ENCODE measurements at regions not wholly inside any gene's neighbourhood (a gene's known extent, or its start where the extent isn't known, plus 50 kb on each side); places are given as distances from the start of the nearest gene placed in this dataset.
A peak's percentile ranks its signal among the peaks of the same experiment; 100 is the strongest.
"Not testable (repeated sequence)": the region's sequence is repeated elsewhere in the genome, so short reads cannot be mapped to it uniquely, and the experiment has no call there.

- DNase-seq (ENCODE audit: low spot score): not testable (repeated sequence)
Measured at GRCh38 chr14:86064595-86064994, 534.7 kb downstream of the FLRT2 start.

GRCh38 chr14:86057018-86057667 lies 527.2 kb downstream of the FLRT2 start:
- DNase-seq (ENCODE audit: low spot score): peak; percentile 23

GRCh38 chr14:86055512-86056075 lies 525.6 kb downstream of the FLRT2 start:
- DNase-seq (ENCODE audit: low spot score): no peak

- DNase-seq (ENCODE audit: low spot score): no peak
Measured at GRCh38 chr14:86052868-86053267, 522.9 kb downstream of the FLRT2 start.

- DNase-seq (ENCODE audit: low spot score): no peak
Measured at GRCh38 chr14:86050757-86051156, 520.8 kb downstream of the FLRT2 start.

- no peak for DNase-seq (ENCODE audit: low spot score)
Measured at GRCh38 chr14:86050072-86050683, 520.2 kb downstream of the FLRT2 start.

- DNase-seq (ENCODE audit: low spot score): no peak
Measured at GRCh38 chr14:86039176-86039575, 509.2 kb downstream of the FLRT2 start.

GRCh38 chr14:86038387-86039042 lies 508.6 kb downstream of the FLRT2 start:
- DNase-seq (ENCODE audit: low spot score): peak; percentile 37

- DNase-seq (ENCODE audit: low spot score): no peak
Measured at GRCh38 chr14:86035882-86036281, 505.9 kb downstream of the FLRT2 start.

- DNase-seq (ENCODE audit: low spot score): no peak
Measured at GRCh38 chr14:86027990-86028389, 498.0 kb downstream of the FLRT2 start.

- no peak for DNase-seq (ENCODE audit: low spot score)
Measured at GRCh38 chr14:86027144-86027543, 497.2 kb downstream of the FLRT2 start.

GRCh38 chr14:86022031-86022629 lies 492.2 kb downstream of the FLRT2 start:
- DNase-seq (ENCODE audit: low spot score): no peak

- no peak for DNase-seq (ENCODE audit: low spot score)
Measured at GRCh38 chr14:86020841-86021240, 490.9 kb downstream of the FLRT2 start.

GRCh38 chr14:86015941-86016340 lies 486.0 kb downstream of the FLRT2 start:
- DNase-seq (ENCODE audit: low spot score): no peak

GRCh38 chr14:86015511-86015910 lies 485.6 kb downstream of the FLRT2 start:
- no peak for DNase-seq (ENCODE audit: low spot score)

- DNase-seq (ENCODE audit: low spot score): no peak
Measured at GRCh38 chr14:86013641-86014040, 483.7 kb downstream of the FLRT2 start.

GRCh38 chr14:86012461-86012860 lies 482.5 kb downstream of the FLRT2 start:
- no peak for DNase-seq (ENCODE audit: low spot score)

GRCh38 chr14:86003998-86004397 lies 474.1 kb downstream of the FLRT2 start:
- no peak for DNase-seq (ENCODE audit: low spot score)

GRCh38 chr14:85996551-85996950 lies 466.6 kb downstream of the FLRT2 start:
- no peak for DNase-seq (ENCODE audit: low spot score)

- DNase-seq (ENCODE audit: low spot score): no peak
Measured at GRCh38 chr14:85991156-85991555, 461.2 kb downstream of the FLRT2 start.

GRCh38 chr14:85987907-85988306 lies 458.0 kb downstream of the FLRT2 start:
- no peak for DNase-seq (ENCODE audit: low spot score)

GRCh38 chr14:85987292-85987691 lies 457.3 kb downstream of the FLRT2 start:
- no peak for DNase-seq (ENCODE audit: low spot score)

Data from CD4-positive, alpha-beta T cell treated with Interleukin-2 at 100 ng/mL for 4 hours (primary cell).